HCT116 (cell line): ENCODE measurements at regions not wholly inside any gene's neighbourhood (a gene's known extent, or its start where the extent isn't known, plus 50 kb on each side); places are given as distances from the start of the nearest gene placed in this dataset.

Experiments
- EZH2 ChIP-seq: fragments of 200-600 bp; sonication (generic); IDR thresholded peaks from 2 replicates; pipeline ENCODE4 v1.6.1; 2017; ENCODE audit warnings: antibody characterized with exemption, mixed run types
- JUND ChIP-seq: IDR thresholded peaks from 2 replicates; pipeline ENCODE4 v1.6.1; 2012
- POLR2A ChIP-seq: IDR thresholded peaks from 2 replicates; pipeline ENCODE4 v1.7.0; 2011; ENCODE audit warnings: borderline replicate concordance; ENCODE audit not compliant: insufficient read depth, insufficient read length; ENCODE audit errors: extremely low read depth
- POLR2AphosphoS5 ChIP-seq: IDR thresholded peaks from 2 replicates; pipeline ENCODE4 v1.6.1; 2011; ENCODE audit warnings: mild to moderate bottlenecking, low read depth, low read length, moderate library complexity
- SRF ChIP-seq: IDR thresholded peaks from 2 replicates; pipeline ENCODE4 v1.6.1; 2012; ENCODE audit warnings: low read depth
- ZNF274 ChIP-seq: fragments of 200-500 bp; sonication (Bioruptor generic); IDR thresholded peaks from 2 replicates; pipeline ENCODE4 v1.6.1; 2014; ENCODE audit warnings: mild to moderate bottlenecking, low read depth, low read length, inconsistent platforms
- TF ChIP-seq, protein P1 (sequence below), 3 experiments: fragments of 200-600 bp in 1 of 3; sonication (generic) in 1 of 3; IDR thresholded peaks in 2 of 3; conservative IDR thresholded peaks in 1 of 3; 2 replicates each; pipeline ENCODE4 v1.5.1; 2012 to 2017; ENCODE audit warnings: low read depth in 2 of 3, low read length in 2 of 3, antibody characterized with exemption in 1 of 3, borderline replicate concordance in 1 of 3, control low read depth in 1 of 3, mild to moderate bottlenecking in 1 of 3, mixed read lengths in 1 of 3, mixed run types in 1 of 3, moderate library complexity in 1 of 3; ENCODE audit not compliant: insufficient read depth in 1 of 3
- TF ChIP-seq, protein P2 (sequence below): IDR thresholded peaks from 2 replicates; pipeline ENCODE4 v1.6.1; 2011; ENCODE audit warnings: mild to moderate bottlenecking, low read length, moderate library complexity; ENCODE audit not compliant: insufficient replicate concordance; ENCODE audit errors: extremely low read depth
- TF ChIP-seq, protein P3 (sequence below): IDR thresholded peaks from 2 replicates; pipeline ENCODE4 v1.6.1; 2012
- TF ChIP-seq, protein P4 (sequence below): IDR thresholded peaks from 2 replicates; pipeline ENCODE4 v1.6.1; 2012
- TF ChIP-seq, protein P5 (sequence below): IDR thresholded peaks from 2 replicates; pipeline ENCODE4 v1.6.1; 2012; ENCODE audit warnings: low read depth

DNA sequence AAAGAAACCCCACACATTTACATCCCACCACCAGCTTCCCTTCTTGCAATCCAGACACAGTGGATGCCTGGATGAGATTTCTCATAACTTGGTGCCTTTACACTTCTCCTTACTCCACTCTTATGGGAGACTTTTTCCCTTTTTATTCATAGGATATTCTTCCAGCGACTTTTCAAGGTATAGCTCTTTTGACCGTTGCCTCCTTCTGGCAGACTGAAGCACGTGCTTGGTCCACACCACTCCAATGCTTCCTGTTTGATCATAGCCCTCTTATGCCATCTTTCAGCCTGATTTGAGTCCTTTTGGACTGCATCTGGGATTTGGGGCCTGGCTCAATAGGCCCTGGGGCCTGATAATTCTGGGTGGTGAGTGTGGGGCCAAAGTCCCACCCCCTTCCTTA lies 87.7 kb downstream of the ERCC5 start:
- TF ChIP-seq POLR2AphosphoS5 = no peak
- TF ChIP-seq ZNF274 = no peak
- TF ChIP-seq, protein P1, sequence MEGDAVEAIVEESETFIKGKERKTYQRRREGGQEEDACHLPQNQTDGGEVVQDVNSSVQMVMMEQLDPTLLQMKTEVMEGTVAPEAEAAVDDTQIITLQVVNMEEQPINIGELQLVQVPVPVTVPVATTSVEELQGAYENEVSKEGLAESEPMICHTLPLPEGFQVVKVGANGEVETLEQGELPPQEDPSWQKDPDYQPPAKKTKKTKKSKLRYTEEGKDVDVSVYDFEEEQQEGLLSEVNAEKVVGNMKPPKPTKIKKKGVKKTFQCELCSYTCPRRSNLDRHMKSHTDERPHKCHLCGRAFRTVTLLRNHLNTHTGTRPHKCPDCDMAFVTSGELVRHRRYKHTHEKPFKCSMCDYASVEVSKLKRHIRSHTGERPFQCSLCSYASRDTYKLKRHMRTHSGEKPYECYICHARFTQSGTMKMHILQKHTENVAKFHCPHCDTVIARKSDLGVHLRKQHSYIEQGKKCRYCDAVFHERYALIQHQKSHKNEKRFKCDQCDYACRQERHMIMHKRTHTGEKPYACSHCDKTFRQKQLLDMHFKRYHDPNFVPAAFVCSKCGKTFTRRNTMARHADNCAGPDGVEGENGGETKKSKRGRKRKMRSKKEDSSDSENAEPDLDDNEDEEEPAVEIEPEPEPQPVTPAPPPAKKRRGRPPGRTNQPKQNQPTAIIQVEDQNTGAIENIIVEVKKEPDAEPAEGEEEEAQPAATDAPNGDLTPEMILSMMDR (IDR thresholded peaks at IDR 0.05 in 2 of 3, conservative IDR thresholded peaks at IDR 0.05 in 1 of 3; ENCODE audit: borderline replicate concordance in 1 of 3, insufficient read depth in 1 of 3, low read depth in 2 of 3, low read length in 2 of 3) = no peak
- TF ChIP-seq JUND = no peak
- no peak for TF ChIP-seq POLR2A
- TF ChIP-seq EZH2 = no peak
- TF ChIP-seq, protein P2, sequence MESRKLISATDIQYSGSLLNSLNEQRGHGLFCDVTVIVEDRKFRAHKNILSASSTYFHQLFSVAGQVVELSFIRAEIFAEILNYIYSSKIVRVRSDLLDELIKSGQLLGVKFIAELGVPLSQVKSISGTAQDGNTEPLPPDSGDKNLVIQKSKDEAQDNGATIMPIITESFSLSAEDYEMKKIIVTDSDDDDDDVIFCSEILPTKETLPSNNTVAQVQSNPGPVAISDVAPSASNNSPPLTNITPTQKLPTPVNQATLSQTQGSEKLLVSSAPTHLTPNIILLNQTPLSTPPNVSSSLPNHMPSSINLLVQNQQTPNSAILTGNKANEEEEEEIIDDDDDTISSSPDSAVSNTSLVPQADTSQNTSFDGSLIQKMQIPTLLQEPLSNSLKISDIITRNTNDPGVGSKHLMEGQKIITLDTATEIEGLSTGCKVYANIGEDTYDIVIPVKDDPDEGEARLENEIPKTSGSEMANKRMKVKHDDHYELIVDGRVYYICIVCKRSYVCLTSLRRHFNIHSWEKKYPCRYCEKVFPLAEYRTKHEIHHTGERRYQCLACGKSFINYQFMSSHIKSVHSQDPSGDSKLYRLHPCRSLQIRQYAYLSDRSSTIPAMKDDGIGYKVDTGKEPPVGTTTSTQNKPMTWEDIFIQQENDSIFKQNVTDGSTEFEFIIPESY = no peak
- TF ChIP-seq, protein P3, sequence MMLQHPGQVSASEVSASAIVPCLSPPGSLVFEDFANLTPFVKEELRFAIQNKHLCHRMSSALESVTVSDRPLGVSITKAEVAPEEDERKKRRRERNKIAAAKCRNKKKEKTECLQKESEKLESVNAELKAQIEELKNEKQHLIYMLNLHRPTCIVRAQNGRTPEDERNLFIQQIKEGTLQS = no peak
- TF ChIP-seq, protein P4, sequence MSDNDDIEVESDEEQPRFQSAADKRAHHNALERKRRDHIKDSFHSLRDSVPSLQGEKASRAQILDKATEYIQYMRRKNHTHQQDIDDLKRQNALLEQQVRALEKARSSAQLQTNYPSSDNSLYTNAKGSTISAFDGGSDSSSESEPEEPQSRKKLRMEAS = no peak
- TF ChIP-seq, protein P5, sequence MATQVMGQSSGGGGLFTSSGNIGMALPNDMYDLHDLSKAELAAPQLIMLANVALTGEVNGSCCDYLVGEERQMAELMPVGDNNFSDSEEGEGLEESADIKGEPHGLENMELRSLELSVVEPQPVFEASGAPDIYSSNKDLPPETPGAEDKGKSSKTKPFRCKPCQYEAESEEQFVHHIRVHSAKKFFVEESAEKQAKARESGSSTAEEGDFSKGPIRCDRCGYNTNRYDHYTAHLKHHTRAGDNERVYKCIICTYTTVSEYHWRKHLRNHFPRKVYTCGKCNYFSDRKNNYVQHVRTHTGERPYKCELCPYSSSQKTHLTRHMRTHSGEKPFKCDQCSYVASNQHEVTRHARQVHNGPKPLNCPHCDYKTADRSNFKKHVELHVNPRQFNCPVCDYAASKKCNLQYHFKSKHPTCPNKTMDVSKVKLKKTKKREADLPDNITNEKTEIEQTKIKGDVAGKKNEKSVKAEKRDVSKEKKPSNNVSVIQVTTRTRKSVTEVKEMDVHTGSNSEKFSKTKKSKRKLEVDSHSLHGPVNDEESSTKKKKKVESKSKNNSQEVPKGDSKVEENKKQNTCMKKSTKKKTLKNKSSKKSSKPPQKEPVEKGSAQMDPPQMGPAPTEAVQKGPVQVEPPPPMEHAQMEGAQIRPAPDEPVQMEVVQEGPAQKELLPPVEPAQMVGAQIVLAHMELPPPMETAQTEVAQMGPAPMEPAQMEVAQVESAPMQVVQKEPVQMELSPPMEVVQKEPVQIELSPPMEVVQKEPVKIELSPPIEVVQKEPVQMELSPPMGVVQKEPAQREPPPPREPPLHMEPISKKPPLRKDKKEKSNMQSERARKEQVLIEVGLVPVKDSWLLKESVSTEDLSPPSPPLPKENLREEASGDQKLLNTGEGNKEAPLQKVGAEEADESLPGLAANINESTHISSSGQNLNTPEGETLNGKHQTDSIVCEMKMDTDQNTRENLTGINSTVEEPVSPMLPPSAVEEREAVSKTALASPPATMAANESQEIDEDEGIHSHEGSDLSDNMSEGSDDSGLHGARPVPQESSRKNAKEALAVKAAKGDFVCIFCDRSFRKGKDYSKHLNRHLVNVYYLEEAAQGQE = no peak
- TF ChIP-seq SRF = no peak
